ENCODE measurements at regions not wholly inside any gene's neighbourhood (a gene's known extent, or its start where the extent isn't known, plus 50 kb on each side); places are given as distances from the start of the nearest gene placed in this dataset.

DNA sequence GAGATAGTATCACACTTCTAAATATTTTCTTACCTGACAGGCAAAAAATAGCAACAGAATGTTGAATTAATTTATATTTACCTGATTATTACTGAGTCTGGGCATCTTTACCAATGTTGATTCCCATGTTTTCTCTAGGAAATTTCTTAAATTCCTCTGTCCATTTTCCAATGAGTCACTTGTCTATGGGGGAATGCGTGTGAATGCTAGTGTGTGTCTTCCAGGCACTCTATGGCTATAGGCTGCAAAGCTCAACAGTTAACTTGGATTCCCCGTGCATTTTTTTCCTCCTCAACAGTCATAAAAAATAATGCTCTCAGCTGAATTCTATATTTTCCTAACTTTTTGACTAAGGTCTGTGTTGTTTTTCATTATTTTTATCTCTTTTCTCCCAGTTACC, 1385.8 kb upstream of the FLRT2 start:
- TF ChIP-seq, protein P1, sequence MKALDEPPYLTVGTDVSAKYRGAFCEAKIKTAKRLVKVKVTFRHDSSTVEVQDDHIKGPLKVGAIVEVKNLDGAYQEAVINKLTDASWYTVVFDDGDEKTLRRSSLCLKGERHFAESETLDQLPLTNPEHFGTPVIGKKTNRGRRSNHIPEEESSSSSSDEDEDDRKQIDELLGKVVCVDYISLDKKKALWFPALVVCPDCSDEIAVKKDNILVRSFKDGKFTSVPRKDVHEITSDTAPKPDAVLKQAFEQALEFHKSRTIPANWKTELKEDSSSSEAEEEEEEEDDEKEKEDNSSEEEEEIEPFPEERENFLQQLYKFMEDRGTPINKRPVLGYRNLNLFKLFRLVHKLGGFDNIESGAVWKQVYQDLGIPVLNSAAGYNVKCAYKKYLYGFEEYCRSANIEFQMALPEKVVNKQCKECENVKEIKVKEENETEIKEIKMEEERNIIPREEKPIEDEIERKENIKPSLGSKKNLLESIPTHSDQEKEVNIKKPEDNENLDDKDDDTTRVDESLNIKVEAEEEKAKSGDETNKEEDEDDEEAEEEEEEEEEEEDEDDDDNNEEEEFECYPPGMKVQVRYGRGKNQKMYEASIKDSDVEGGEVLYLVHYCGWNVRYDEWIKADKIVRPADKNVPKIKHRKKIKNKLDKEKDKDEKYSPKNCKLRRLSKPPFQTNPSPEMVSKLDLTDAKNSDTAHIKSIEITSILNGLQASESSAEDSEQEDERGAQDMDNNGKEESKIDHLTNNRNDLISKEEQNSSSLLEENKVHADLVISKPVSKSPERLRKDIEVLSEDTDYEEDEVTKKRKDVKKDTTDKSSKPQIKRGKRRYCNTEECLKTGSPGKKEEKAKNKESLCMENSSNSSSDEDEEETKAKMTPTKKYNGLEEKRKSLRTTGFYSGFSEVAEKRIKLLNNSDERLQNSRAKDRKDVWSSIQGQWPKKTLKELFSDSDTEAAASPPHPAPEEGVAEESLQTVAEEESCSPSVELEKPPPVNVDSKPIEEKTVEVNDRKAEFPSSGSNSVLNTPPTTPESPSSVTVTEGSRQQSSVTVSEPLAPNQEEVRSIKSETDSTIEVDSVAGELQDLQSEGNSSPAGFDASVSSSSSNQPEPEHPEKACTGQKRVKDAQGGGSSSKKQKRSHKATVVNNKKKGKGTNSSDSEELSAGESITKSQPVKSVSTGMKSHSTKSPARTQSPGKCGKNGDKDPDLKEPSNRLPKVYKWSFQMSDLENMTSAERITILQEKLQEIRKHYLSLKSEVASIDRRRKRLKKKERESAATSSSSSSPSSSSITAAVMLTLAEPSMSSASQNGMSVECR (CRISPR knock-in tag; IDR thresholded peaks at IDR 0.05; ENCODE audit: borderline replicate concordance), result no peak
- TF ChIP-seq FOXP1 (CRISPR knock-in tag; IDR thresholded peaks at IDR 0.05; ENCODE audit: borderline replicate concordance), result no peak
- no peak for TF ChIP-seq E2F5 (CRISPR knock-in tag; IDR thresholded peaks at IDR 0.05)
- no peak for TF ChIP-seq CTCF (IDR thresholded peaks at IDR 0.05)
- TF ChIP-seq MAX (CRISPR knock-in tag; IDR thresholded peaks at IDR 0.05), result no peak
- TF ChIP-seq HMGXB4 (CRISPR knock-in tag; IDR thresholded peaks at IDR 0.05), result no peak
- no peak for TF ChIP-seq RELA (CRISPR knock-in tag; IDR thresholded peaks at IDR 0.05; ENCODE audit: borderline replicate concordance)
- TF ChIP-seq ZNF416 (CRISPR knock-in tag; IDR thresholded peaks at IDR 0.05), result no peak
- TF ChIP-seq IRF2 (CRISPR knock-in tag; IDR thresholded peaks at IDR 0.05; ENCODE audit: borderline replicate concordance, low read depth), result no peak
- TF ChIP-seq ATF2 (CRISPR knock-in tag; IDR thresholded peaks at IDR 0.05; ENCODE audit: borderline replicate concordance, low read depth), result no peak
- no peak for TF ChIP-seq NFYB (CRISPR knock-in tag; conservative IDR thresholded peaks at IDR 0.05; ENCODE audit: low read depth)
- TF ChIP-seq MLX (CRISPR knock-in tag; IDR thresholded peaks at IDR 0.05), result no peak

Data from WTC11 (cell line).